ENCODE measurements at regions not wholly inside any gene's neighbourhood (a gene's known extent, or its start where the extent isn't known, plus 50 kb on each side); places are given as distances from the start of the nearest gene placed in this dataset.

DNA sequence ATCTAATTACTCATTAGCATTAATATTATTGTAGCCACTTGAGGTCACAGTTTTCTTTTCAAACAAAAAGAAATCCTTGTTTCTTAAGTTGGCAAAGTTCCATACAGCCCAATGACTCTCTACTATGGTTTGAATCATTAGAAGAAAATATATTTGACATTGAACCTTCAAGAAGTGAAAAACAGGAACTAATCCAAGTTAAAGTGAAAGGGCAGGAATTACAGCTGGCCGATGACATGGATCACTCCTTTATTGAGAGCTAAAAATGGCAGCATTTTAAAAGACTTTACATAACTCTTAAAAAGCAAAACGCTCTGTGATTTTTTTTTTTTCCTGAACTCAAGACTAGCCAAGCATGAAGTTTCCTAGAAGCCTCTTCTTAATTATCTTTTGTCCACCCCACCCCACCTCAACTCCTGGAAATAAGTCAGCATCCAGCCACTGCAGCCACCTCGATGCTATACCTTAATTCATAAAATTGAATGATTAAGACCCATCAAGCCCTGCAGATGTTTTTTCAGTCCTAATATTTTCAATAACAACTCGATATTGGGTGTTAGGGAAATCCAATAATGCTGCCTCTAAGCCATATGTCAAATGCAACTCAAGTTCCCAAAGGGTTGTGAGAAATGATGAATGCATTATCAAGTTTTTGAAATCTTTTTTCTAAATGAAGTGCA, 323.1 kb downstream of the HHIPL2 start:
- Mint-ChIP-seq H3K27me3 (ENCODE audit: unreplicated experiment) (peaks cover 3% of the 10 kb centered on the region), H3K4me1 (ENCODE audit: low read depth, unreplicated experiment) (peaks cover 9% of the 10 kb centered on the region), H3K4me3 (ENCODE audit: unreplicated experiment) (no peak overlapping the region), H3K27ac (ENCODE audit: unreplicated experiment) (no peak overlapping the region), H3K9me3 (ENCODE audit: unreplicated experiment) (peaks cover 6% of the 10 kb centered on the region), H3K36me3 (ENCODE audit: unreplicated experiment) (peaks cover 20% of the 10 kb centered on the region)
- DNase-seq, result no peak
- TF ChIP-seq CTCF (IDR thresholded peaks at IDR 0.05; ENCODE audit: partially characterized antibody, unreplicated experiment), result no peak

GRCh38 chr1:222224156-222224555, 323.7 kb downstream of the HHIPL2 start:
- Mint-ChIP-seq H3K27me3 (ENCODE audit: unreplicated experiment) (peaks cover 3% of the 10 kb centered on the region), H3K4me3 (ENCODE audit: unreplicated experiment) (no peak overlapping the region), H3K36me3 (ENCODE audit: unreplicated experiment) (peaks cover 21% of the 10 kb centered on the region), H3K4me1 (ENCODE audit: low read depth, unreplicated experiment) (peaks cover 3% of the 10 kb centered on the region), H3K9me3 (ENCODE audit: unreplicated experiment) (peaks cover 2% of the 10 kb centered on the region), H3K27ac (ENCODE audit: unreplicated experiment) (no peak overlapping the region)
- no peak for DNase-seq
- TF ChIP-seq CTCF (IDR thresholded peaks at IDR 0.05; ENCODE audit: partially characterized antibody, unreplicated experiment), result no peak

DNA sequence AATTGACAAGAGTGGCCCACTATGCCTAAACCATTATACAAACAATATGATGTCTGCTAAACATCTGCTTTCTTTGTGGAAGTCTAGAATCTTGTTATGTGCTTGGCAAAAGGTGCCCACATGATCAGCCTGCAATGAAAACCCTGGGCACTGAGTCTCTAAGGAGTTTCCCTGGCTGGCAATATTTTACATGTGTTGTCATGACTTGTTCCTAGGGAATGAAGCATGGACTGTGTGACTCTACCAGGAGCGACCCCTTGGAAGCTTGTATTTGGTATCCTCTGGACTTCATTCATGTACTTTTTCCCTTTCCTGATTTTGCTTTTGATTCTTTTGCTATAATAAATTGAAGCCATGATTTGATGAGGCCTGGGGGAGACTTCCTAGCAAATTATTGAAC, 324.9 kb downstream of the HHIPL2 start:
- H3K4me1 Mint-ChIP-seq (ENCODE audit: low read depth, unreplicated experiment), result peaks cover 3% of the 10 kb centered on the region
- H3K27me3 Mint-ChIP-seq (ENCODE audit: unreplicated experiment), result peaks cover 3% of the 10 kb centered on the region
- H3K4me3 Mint-ChIP-seq (ENCODE audit: unreplicated experiment), result no peak overlapping the region
- no peak overlapping the region for H3K27ac Mint-ChIP-seq (ENCODE audit: unreplicated experiment)
- TF ChIP-seq CTCF (IDR thresholded peaks at IDR 0.05; ENCODE audit: partially characterized antibody, unreplicated experiment), result no peak
- no peak for DNase-seq
- H3K36me3 Mint-ChIP-seq (ENCODE audit: unreplicated experiment), result peaks cover 27% of the 10 kb centered on the region
- H3K9me3 Mint-ChIP-seq (ENCODE audit: unreplicated experiment), result peaks cover 2% of the 10 kb centered on the region

DNA sequence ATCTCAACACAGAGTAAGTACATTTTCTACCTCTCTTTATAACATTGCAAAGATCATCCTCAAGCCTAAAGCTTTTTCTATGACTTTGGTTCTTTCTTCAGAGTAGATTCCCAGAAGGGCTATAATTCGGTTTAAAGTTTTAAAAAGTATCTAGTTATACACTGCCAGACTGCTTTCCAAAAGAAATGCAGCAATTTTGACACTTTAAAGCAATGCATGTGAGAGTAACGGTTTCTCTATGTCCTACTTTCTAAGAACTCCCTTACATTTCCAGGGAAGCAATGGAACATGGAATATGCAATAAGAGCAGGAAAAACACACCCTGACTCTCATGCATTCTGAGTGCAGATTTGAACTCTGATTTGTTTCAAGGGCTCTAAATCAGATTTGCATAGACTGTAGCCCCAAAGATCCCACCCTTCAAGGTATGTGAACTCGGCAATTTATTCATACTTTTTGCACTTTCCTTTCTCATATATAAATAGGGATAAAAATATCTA, 331.6 kb downstream of the HHIPL2 start:
- no peak for DNase-seq
- Mint-ChIP-seq H3K36me3 (ENCODE audit: unreplicated experiment) (peaks cover 16% of the 10 kb centered on the region), H3K4me3 (ENCODE audit: unreplicated experiment) (no peak overlapping the region), H3K27ac (ENCODE audit: unreplicated experiment) (no peak overlapping the region), H3K27me3 (ENCODE audit: unreplicated experiment) (no peaks in the 10 kb centered on the region), H3K9me3 (ENCODE audit: unreplicated experiment) (no peaks in the 10 kb centered on the region), H3K4me1 (ENCODE audit: low read depth, unreplicated experiment) (no peaks in the 10 kb centered on the region)
- TF ChIP-seq CTCF (IDR thresholded peaks at IDR 0.05; ENCODE audit: partially characterized antibody, unreplicated experiment), result no peak

GRCh38 chr1:222210776-222211175, 337.1 kb downstream of the HHIPL2 start:
- no peak for TF ChIP-seq CTCF (IDR thresholded peaks at IDR 0.05; ENCODE audit: partially characterized antibody, unreplicated experiment)
- Mint-ChIP-seq H3K4me1 (ENCODE audit: low read depth, unreplicated experiment) (no peaks in the 10 kb centered on the region), H3K9me3 (ENCODE audit: unreplicated experiment) (peaks cover 1% of the 10 kb centered on the region), H3K4me3 (ENCODE audit: unreplicated experiment) (no peak overlapping the region), H3K36me3 (ENCODE audit: unreplicated experiment) (no peaks in the 10 kb centered on the region), H3K27me3 (ENCODE audit: unreplicated experiment) (no peaks in the 10 kb centered on the region), H3K27ac (ENCODE audit: unreplicated experiment) (no peak overlapping the region)
- DNase-seq, result no peak
